HG03095 (cell line): ENCODE measurements at regions not wholly inside any gene's neighbourhood (a gene's known extent, or its start where the extent isn't known, plus 50 kb on each side); places are given as distances from the start of the nearest gene placed in this dataset.

Source experiments
- ATAC-seq: cut with Tn5 transposase; IDR thresholded peaks from one replicate; pipeline ENCODE4 v1.9.1; 2021; ENCODE audit warnings: moderate library complexity; ENCODE audit not compliant: unreplicated experiment

- no peak for ATAC-seq
Measured at GRCh38 chr4:22030881-22031280, 82.3 kb upstream of the KCNIP4 start.

GRCh38 chr4:22030307-22030706, 81.7 kb upstream of the KCNIP4 start:
- ATAC-seq: no peak

- ATAC-seq: no peak
Measured at GRCh38 chr4:22029803-22030202, 81.2 kb upstream of the KCNIP4 start.

GRCh38 chr4:22021106-22021505, 72.5 kb upstream of the KCNIP4 start:
- no peak for ATAC-seq

GRCh38 chr4:22020129-22020528, 71.6 kb upstream of the KCNIP4 start:
- no peak for ATAC-seq

- no peak for ATAC-seq
Measured at GRCh38 chr4:22019676-22020075, 71.1 kb upstream of the KCNIP4 start.

- ATAC-seq: no peak
Measured at GRCh38 chr4:22014222-22014741, 65.7 kb upstream of the KCNIP4 start.

- ATAC-seq: no peak
Measured at GRCh38 chr4:22003878-22004277, 55.3 kb upstream of the KCNIP4 start.
